T1000 (cell line): ENCODE measurements at regions not wholly inside any gene's neighbourhood (a gene's known extent, or its start where the extent isn't known, plus 50 kb on each side); places are given as distances from the start of the nearest gene placed in this dataset.
A peak's percentile ranks its signal among the peaks of the same experiment; 100 is the strongest.
"Not testable (repeated sequence)": the region's sequence is repeated elsewhere in the genome, so short reads cannot be mapped to it uniquely, and the experiment has no call there.

Experiments used
- DNase-seq: peaks from one replicate; lab custom pipeline; 2025; ENCODE audit warnings: mixed read lengths; lab: John Stamatoyannopoulos, UW

DNA sequence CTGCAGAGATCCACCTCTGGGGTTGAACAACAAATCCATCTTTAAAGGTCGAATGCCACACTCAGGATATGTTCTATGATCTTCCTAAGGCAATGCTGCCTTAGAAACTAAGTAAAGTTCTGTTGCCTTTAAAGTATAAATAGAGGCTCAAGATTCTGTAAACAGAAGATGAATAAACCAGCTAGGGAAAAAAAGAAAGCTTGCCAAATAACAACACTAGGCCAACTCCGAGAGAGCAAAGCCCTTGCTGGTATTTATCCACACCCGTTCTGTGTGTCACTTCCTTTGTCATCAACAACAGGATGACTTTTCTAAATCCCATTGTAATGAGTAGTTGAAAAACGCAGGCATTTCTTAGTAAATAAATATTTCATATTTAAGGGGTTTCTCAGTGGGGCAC lies 330.0 kb upstream of the GLI3 start:
- DNase-seq = no peak

GRCh38 chr7:42561797-42562196 lies 324.8 kb upstream of the GLI3 start:
- DNase-seq = no peak

GRCh38 chr7:42560866-42561265 lies 323.9 kb upstream of the GLI3 start:
- no peak for DNase-seq

- not testable (repeated sequence) for DNase-seq
These were observed 317.9 kb upstream of the GLI3 start for GRCh38 chr7:42554932-42555331.

GRCh38 chr7:42552227-42552626 lies 315.2 kb upstream of the GLI3 start:
- no peak for DNase-seq

DNA sequence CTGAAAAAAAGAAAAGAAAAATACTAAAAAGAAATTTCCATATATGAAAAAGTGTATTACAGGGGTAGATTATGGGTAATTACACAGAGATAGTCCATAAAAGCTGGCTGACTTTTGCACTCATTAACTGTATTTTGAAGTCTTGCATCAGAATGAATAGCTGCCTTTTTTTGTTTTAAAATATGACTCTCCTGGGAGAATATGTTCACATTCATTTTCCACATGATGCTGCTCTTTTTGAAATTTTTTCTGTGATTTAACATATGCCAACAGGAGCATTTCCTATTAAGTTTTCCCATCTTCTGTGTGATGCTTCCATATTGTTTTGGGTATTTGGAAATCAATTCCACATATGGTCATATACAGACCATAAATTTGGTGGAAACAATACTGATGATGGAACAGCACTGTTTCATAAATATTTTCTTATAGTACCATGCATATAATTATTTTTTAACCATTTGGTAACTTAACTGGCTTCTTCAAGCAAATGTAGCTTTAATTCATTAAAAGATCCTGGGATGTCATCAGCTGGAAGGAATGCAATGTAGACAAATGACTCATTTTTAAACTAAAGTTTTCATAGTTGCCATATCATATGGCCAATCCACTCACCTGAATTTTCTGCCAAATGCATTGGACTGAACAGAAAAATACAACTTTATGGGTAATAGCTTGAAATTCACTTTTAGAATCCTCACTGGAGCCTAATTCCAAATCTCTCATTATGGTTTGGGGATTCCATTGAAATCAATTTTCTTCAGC lies 313.9 kb upstream of the GLI3 start:
- no peak for DNase-seq

GRCh38 chr7:42549866-42550485 lies 313.0 kb upstream of the GLI3 start:
- no peak for DNase-seq

- no peak for DNase-seq
These were observed 312.0 kb upstream of the GLI3 start for GRCh38 chr7:42548816-42549611.

DNA sequence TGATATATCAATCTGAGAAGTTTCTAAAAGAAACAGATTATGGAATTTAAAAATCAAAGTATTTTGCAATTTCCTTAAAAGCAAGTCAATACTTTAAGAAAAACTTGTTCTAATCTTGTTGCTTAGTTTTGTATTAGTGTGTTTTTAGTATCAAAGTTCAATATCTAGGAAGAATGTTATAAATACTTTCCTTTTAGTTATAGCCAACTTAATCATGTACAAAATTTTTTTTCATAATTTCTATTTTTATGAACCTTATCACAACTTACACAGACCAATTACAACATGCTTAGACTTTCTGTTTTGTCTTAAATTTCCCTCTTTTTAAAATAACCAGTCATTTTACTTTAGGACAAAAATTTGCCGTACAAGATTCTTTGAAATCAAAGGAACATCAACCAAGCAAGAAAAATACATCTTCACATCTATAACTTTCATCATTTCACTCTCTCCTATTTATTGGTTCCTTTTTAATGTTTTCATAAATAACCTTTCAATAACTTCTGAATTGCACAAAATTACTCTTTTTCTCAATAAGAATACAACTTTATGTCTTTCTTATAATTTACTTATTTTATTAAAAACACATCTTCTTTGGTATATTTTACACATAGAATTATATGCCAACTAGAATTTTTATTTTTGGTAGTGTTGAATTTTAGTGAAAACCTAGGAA lies 308.2 kb upstream of the GLI3 start:
- no peak for DNase-seq

- DNase-seq = no peak
These were observed 306.9 kb upstream of the GLI3 start for GRCh38 chr7:42543953-42544352.

DNA sequence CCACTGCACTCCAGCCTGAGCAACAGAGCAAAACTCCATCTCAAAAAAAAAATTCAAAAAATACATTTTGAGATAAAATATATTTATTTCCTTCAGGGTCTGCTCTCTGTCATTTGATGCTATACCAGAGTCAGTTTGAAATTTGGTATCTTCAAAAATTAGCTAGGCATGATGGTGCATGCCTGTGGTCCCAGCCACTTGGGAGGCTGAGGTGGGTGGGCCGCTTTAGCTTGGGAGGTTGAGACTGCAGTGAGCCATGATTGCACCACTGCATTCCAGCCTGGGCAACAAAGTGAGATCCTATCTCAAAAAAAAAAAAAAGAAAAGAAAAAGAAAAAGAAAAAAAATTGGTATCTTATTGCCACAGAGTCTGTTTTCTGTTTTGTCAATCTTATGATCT lies 305.4 kb upstream of the GLI3 start:
- not testable (repeated sequence) for DNase-seq

GRCh38 chr7:42534441-42534840 lies 297.4 kb upstream of the GLI3 start:
- DNase-seq = no peak

GRCh38 chr7:42527004-42527403 lies 290.0 kb upstream of the GLI3 start:
- DNase-seq = no peak

GRCh38 chr7:42522227-42522991 lies 285.4 kb upstream of the GLI3 start:
- DNase-seq = no peak

DNA sequence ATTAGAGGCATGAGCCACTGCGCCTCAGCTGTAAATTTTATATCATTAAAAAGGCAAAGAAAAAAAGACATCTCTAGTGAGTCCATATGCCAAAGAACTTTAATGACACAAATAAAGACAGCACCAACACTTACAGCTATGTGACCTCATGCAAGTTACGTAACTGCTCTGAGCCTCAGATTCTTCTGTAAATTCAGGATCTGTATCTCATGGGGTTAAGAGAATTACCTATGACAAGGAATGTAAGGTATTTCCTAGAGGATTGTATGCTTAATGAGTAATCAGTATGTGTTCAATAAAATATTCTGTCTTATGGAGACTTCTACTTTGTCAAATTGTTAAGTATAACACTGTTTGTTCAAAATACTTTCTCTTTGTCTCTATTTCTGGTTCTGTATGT lies 274.0 kb upstream of the GLI3 start:
- no peak for DNase-seq

GRCh38 chr7:42506097-42506496 lies 269.1 kb upstream of the GLI3 start:
- no peak for DNase-seq

DNA sequence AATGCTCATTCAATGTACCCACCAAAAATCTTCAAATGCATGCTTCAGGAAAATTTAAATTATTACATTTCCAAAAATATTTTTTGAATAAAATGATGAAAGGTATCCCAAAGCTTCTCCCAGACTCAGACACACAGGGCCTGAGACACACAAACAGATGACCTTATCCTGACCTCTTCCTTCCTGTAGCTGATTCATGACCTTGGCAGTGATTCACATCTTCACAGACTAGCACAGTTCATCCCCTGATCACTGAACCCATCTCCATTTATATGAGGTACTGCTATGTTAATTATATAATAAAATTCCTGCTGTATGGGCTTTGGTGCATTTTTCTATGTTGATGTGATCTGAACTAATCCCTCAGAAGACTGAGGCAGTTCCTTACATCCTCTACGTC lies 265.0 kb upstream of the GLI3 start:
- DNase-seq = peak; percentile 10

GRCh38 chr7:42495256-42495655 lies 258.2 kb upstream of the GLI3 start:
- DNase-seq = no peak

DNA sequence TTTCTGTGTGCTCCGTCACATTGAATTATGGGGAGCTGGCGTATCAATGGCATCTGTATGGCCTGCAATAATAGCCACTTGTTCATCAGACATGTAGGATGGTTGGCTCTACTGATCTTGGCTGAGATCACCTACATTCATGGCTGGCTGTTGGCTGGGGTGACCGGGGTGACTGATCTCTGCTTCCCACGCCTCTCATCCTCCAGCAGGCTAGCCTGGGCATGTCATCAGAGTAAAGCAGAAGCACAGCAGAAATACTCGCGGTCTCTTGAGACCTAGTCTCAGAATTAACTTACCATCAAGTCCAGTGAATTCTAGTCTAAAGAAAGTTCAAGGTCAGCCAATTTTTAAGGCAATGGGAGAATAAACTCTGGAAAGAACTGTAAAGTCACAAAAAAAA lies 257.7 kb upstream of the GLI3 start:
- no peak for DNase-seq

DNA sequence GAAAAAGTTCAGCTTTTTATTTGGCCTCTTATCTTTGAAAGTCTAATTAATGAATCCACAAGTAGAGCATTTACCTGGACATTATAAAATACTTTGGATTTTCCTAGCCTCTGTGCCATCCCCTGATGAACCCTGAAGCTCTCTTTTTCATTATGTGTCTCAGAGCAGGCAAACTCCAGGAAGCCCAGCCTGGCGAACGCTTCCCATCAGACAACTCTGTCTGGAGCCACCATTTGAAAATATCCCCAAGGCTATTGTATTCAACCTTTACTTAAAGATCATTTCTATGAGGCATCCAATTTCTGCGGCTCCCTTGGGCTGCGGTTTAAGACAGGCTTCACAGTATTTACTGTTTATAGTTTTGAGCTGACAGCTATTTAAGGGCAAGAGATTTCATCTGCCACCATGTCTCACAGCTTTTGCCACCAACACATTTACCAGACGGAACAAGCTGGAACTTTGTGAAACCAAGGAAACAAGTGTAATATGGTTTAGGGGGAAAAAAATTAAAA lies 257.2 kb upstream of the GLI3 start:
- no peak for DNase-seq

GRCh38 chr7:42493436-42494198 lies 256.6 kb upstream of the GLI3 start:
- peak; percentile 66 for DNase-seq
